ENCODE measurements at regions not wholly inside any gene's neighbourhood (a gene's known extent, or its start where the extent isn't known, plus 50 kb on each side); places are given as distances from the start of the nearest gene placed in this dataset.

DNA sequence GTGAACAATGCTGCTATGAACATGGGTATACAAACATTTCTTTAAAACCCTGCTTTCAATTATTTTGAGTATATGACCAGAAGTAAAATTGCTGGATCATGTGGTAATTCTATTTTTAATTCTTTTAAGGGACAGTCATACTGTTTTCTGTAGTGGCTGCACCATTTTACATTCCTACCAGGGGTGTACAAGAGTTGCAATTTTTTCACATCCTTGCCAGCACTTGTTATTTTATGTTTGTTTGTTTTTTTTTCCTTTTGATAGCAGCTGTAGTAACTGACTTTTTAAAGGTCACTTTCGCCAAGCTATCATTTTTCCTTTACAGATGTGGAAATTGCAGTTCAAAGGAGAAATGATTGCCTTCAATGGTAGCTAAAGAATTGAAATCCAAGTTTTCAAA, 99.5 kb downstream of the GPR85 start:
- Histone ChIP-seq H3K4me1 (ENCODE audit: insufficient read depth) (no peaks in the 10 kb centered on the region), H3K27ac (ENCODE audit: low read depth) (no peak overlapping the region), H3K4me2 (no peak overlapping the region), H3K4me3 (no peak overlapping the region), H3K36me3 (ENCODE audit: insufficient read depth) (no peaks in the 10 kb centered on the region), H3K79me2 (replicated peaks; ENCODE audit: insufficient read depth) (no peaks in the 10 kb centered on the region), H3F3A (replicated peaks; ENCODE audit: low read depth) (no peaks in the 10 kb centered on the region), H2AFZ (no peak overlapping the region), H3K9me2 (ENCODE audit: insufficient read depth) (no peaks in the 10 kb centered on the region), H3K27me3 (ENCODE audit: insufficient read depth) (no peaks in the 10 kb centered on the region), H4K20me1 (replicated peaks; ENCODE audit: insufficient read depth) (no peaks in the 10 kb centered on the region)
- H3K4me3 Mint-ChIP-seq = no peak overlapping the region
- H3K4me1 Mint-ChIP-seq = peaks cover 9% of the 10 kb centered on the region; the same call in 2 of the 3 replicates
- no peaks in the 10 kb centered on the region for H3K9me3 Mint-ChIP-seq
- ATAC-seq = no peak
- DNase-seq (ENCODE audit: low spot score) = no peak
- H3K27ac Mint-ChIP-seq = no peak overlapping the region
- TF ChIP-seq CREB1 (CRISPR knock-in tag; IDR thresholded peaks at IDR 0.05; ENCODE audit: low read depth) (no peak), ZNF331 (CRISPR knock-in tag; IDR thresholded peaks at IDR 0.05; ENCODE audit: low read depth) (no peak), POLR2AphosphoS5 (IDR thresholded peaks at IDR 0.05; ENCODE audit: low read depth) (no peak), ZNF114 (CRISPR knock-in tag; IDR thresholded peaks at IDR 0.05) (no peak), JUNB (IDR thresholded peaks at IDR 0.05; ENCODE audit: unreplicated experiment) (no peak), NANOG (IDR thresholded peaks at IDR 0.05; ENCODE audit: borderline replicate concordance) (no peak), EZH2phosphoT487 (IDR thresholded peaks at IDR 0.05; ENCODE audit: unreplicated experiment) (no peak), ETS1 (IDR thresholded peaks at IDR 0.05) (no peak)
- TF ChIP-seq, protein P1, sequence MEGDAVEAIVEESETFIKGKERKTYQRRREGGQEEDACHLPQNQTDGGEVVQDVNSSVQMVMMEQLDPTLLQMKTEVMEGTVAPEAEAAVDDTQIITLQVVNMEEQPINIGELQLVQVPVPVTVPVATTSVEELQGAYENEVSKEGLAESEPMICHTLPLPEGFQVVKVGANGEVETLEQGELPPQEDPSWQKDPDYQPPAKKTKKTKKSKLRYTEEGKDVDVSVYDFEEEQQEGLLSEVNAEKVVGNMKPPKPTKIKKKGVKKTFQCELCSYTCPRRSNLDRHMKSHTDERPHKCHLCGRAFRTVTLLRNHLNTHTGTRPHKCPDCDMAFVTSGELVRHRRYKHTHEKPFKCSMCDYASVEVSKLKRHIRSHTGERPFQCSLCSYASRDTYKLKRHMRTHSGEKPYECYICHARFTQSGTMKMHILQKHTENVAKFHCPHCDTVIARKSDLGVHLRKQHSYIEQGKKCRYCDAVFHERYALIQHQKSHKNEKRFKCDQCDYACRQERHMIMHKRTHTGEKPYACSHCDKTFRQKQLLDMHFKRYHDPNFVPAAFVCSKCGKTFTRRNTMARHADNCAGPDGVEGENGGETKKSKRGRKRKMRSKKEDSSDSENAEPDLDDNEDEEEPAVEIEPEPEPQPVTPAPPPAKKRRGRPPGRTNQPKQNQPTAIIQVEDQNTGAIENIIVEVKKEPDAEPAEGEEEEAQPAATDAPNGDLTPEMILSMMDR (conservative IDR thresholded peaks at IDR 0.05; ENCODE audit: low read depth in 2 of 2) = no peak
- H3K27me3 Mint-ChIP-seq (ENCODE audit: insufficient read depth, low read depth, poor library complexity) = no peaks in the 10 kb centered on the region
- no peaks in the 10 kb centered on the region for H3K36me3 Mint-ChIP-seq (ENCODE audit: low read depth)

DNA sequence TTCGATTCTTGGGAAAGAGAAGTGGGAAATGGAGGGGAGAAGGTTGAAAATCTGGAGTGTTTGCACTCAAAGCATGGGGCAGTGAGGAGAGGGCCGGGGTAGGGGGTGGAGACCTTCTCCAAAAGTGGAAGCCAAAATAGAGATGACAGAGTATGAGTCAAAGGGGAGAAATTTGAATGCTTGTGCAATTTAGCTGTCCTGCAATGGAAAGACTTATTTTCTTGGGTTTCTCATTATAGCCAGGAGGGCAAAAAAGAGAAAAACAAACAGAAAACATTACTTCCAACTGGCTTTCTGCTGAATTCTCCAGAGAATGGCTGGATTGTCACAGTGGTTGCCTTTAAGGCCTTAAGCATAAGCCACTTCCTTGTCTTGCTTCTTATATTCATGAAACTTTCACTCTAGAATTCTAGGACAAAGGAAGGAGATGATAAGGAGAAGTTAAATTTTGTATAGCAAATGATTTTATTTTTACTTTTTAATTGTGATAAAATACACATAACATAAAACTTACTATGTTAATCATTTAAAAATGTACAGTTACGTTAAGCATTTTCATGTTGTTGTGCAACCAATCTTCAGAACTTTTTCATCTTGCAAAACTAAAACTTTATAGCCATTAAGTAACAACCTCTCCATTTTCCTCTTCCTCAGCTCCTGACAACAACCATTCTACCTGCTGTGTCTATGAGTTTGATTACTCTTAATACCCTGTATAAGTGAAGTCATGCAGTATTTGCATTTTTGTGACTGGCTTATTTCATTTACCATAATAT, 100.2 kb downstream of the GPR85 start:
- no peaks in the 10 kb centered on the region for H3K36me3 Mint-ChIP-seq (ENCODE audit: low read depth)
- Histone ChIP-seq H3K27ac (ENCODE audit: low read depth) (no peak overlapping the region), H3K9me2 (ENCODE audit: insufficient read depth) (no peaks in the 10 kb centered on the region), H4K20me1 (replicated peaks; ENCODE audit: insufficient read depth) (no peaks in the 10 kb centered on the region), H2AFZ (no peak overlapping the region), H3F3A (replicated peaks; ENCODE audit: low read depth) (no peaks in the 10 kb centered on the region), H3K4me2 (no peak overlapping the region), H3K4me1 (ENCODE audit: insufficient read depth) (no peaks in the 10 kb centered on the region), H3K27me3 (ENCODE audit: insufficient read depth) (no peaks in the 10 kb centered on the region), H3K4me3 (no peak overlapping the region), H3K79me2 (replicated peaks; ENCODE audit: insufficient read depth) (no peaks in the 10 kb centered on the region), H3K36me3 (ENCODE audit: insufficient read depth) (no peaks in the 10 kb centered on the region)
- H3K4me3 Mint-ChIP-seq = no peak overlapping the region
- no peaks in the 10 kb centered on the region for H3K27me3 Mint-ChIP-seq (ENCODE audit: insufficient read depth, low read depth, poor library complexity)
- H3K4me1 Mint-ChIP-seq = peaks cover 9% of the 10 kb centered on the region; the same call in 2 of the 3 replicates
- DNase-seq (ENCODE audit: low spot score) (no peak), ATAC-seq (no peak)
- TF ChIP-seq EZH2 (IDR thresholded peaks at IDR 0.05; ENCODE audit: low read depth, unreplicated experiment) = no peak
- H3K9me3 Mint-ChIP-seq = no peaks in the 10 kb centered on the region
- no peak overlapping the region for H3K27ac Mint-ChIP-seq

Data from GM23338 (cell line).